ENCODE measurements at regions not wholly inside any gene's neighbourhood (a gene's known extent, or its start where the extent isn't known, plus 50 kb on each side); places are given as distances from the start of the nearest gene placed in this dataset.

GRCh38 chr2:107592280-107592624, 234.4 kb upstream of the RGPD4 start:
- Histone ChIP-seq H3K27ac (ENCODE audit: low read depth in 2 of 2, low read length in 1 of 2) (peak overlapping the region in 1 of 2 experiments; percentile 26; a peak in 3 of 4 replicates), H3K9ac (no peak overlapping the region), H3K4me2 (no peak overlapping the region), H3K4me1 (ENCODE audit: control insufficient read depth in 1 of 2, insufficient read depth in 2 of 2, low read depth in 1 of 2, low read length in 1 of 2) (peaks cover 21 to 24% of the 10 kb centered on the region in 2 experiments), H3K9me2 (no peaks in the 10 kb centered on the region), H4K20me1 (ENCODE audit: insufficient read depth) (no peaks in the 10 kb centered on the region), H2AFZ (ENCODE audit: low read depth) (peak overlapping the region; percentile 50), H3K79me2 (ENCODE audit: insufficient read depth) (no peaks in the 10 kb centered on the region), H3K36me3 (replicated peaks in 1 of 2; ENCODE audit: control insufficient read depth in 1 of 2, insufficient read depth in 2 of 2, low read length in 1 of 2) (no peaks in the 10 kb centered on the region), H3K27me3 (ENCODE audit: insufficient read depth) (no peaks in the 10 kb centered on the region), H3F3A (replicated peaks; ENCODE audit: insufficient read depth) (peaks cover 12% of the 10 kb centered on the region), H3K4me3 (ENCODE audit: low read depth in 2 of 2, low read length in 1 of 2) (no peak overlapping the region), H3K9me3 (no peaks in the 10 kb centered on the region)
- CTCF ChIA-PET, result no interaction called here
- TF ChIP-seq TAF1 (IDR thresholded peaks at IDR 0.05; ENCODE audit: borderline replicate concordance, low read depth, low read length) (no peak), ZBTB33 (IDR thresholded peaks at IDR 0.05; ENCODE audit: borderline replicate concordance, low read depth) (no peak)
- DNase-seq, result no peak
- WGBS (ENCODE audit: low lambda C conversion rate), result 76% methylated on average over 4 of the region's 4 CpGs
- POLR2A ChIA-PET, result no interaction called here

GRCh38 chr2:107595285-107595684, 231.4 kb upstream of the RGPD4 start:
- no peak for DNase-seq
- H3K4me3 ChIP-seq (ENCODE audit: low read depth in 2 of 2, low read length in 1 of 2), result no peak overlapping the region
- 95% methylated on average over 5 of the region's 5 CpGs for WGBS (ENCODE audit: low lambda C conversion rate)
- H3K27me3 ChIP-seq (ENCODE audit: insufficient read depth), result no peaks in the 10 kb centered on the region
- POLR2A ChIA-PET, result no interaction called here
- no peaks in the 10 kb centered on the region for H3K36me3 ChIP-seq (replicated peaks in 1 of 2; ENCODE audit: control insufficient read depth in 1 of 2, insufficient read depth in 2 of 2, low read length in 1 of 2)
- H3F3A ChIP-seq (replicated peaks; ENCODE audit: insufficient read depth), result peaks cover 12% of the 10 kb centered on the region
- H3K9me3 ChIP-seq, result no peaks in the 10 kb centered on the region
- TF ChIP-seq ELF1 (IDR thresholded peaks at IDR 0.05), result no peak
- TF ChIP-seq TAF1 (IDR thresholded peaks at IDR 0.05; ENCODE audit: borderline replicate concordance, low read depth, low read length), result no peak
- no peak for TF ChIP-seq CTCF (IDR thresholded peaks at IDR 0.05)
- TF ChIP-seq RFX5 (IDR thresholded peaks at IDR 0.05; ENCODE audit: low read length), result no peak
- CTCF ChIA-PET, result no interaction called here
- H2AFZ ChIP-seq (ENCODE audit: low read depth), result peak overlapping the region; percentile 37; the same call in 1 of the 2 replicates
- H4K20me1 ChIP-seq (ENCODE audit: insufficient read depth), result no peaks in the 10 kb centered on the region
- H3K27ac ChIP-seq (ENCODE audit: low read depth in 2 of 2, low read length in 1 of 2), result peak overlapping the region in 1 of 2 experiments; percentile 42; a peak in 2 of 4 replicates
- no peaks in the 10 kb centered on the region for H3K79me2 ChIP-seq (ENCODE audit: insufficient read depth)
- H3K4me2 ChIP-seq, result peak overlapping the region; percentile 57
- H3K9me2 ChIP-seq, result no peaks in the 10 kb centered on the region
- H3K9ac ChIP-seq, result no peak overlapping the region
- peaks cover 14 to 20% of the 10 kb centered on the region in 2 experiments; a peak in 3 of 4 replicates for H3K4me1 ChIP-seq (ENCODE audit: control insufficient read depth in 1 of 2, insufficient read depth in 2 of 2, low read depth in 1 of 2, low read length in 1 of 2)

- Histone ChIP-seq H3K4me2 (peak overlapping the region; percentile 57), H3F3A (replicated peaks; ENCODE audit: insufficient read depth) (peaks cover 12% of the 10 kb centered on the region), H3K4me3 (ENCODE audit: low read depth in 2 of 2, low read length in 1 of 2) (no peak overlapping the region), H3K79me2 (ENCODE audit: insufficient read depth) (no peaks in the 10 kb centered on the region), H4K20me1 (ENCODE audit: insufficient read depth) (no peaks in the 10 kb centered on the region), H2AFZ (ENCODE audit: low read depth) (peak overlapping the region; percentile 37), H3K4me1 (ENCODE audit: control insufficient read depth in 1 of 2, insufficient read depth in 2 of 2, low read depth in 1 of 2, low read length in 1 of 2) (peaks cover 12 to 16% of the 10 kb centered on the region in 2 experiments; a peak in 3 of 4 replicates), H3K9me2 (no peaks in the 10 kb centered on the region), H3K27ac (ENCODE audit: low read depth in 2 of 2, low read length in 1 of 2) (peak overlapping the region in 1 of 2 experiments; percentile 42; a peak in 3 of 4 replicates), H3K9ac (no peak overlapping the region), H3K9me3 (no peaks in the 10 kb centered on the region), H3K36me3 (replicated peaks in 1 of 2; ENCODE audit: control insufficient read depth in 1 of 2, insufficient read depth in 2 of 2, low read length in 1 of 2) (no peaks in the 10 kb centered on the region), H3K27me3 (ENCODE audit: insufficient read depth) (no peaks in the 10 kb centered on the region)
- ChIA-PET CTCF (no interaction called here), POLR2A (no interaction called here)
- WGBS (ENCODE audit: low lambda C conversion rate), result 20% methylated on average over 4 of the region's 4 CpGs
- DNase-seq, result no peak
- TF ChIP-seq MEF2A (IDR thresholded peaks at IDR 0.05; ENCODE audit: borderline replicate concordance, low read depth) (peak; percentile 74; the same call in 1 of the 2 replicates), USF1 (IDR thresholded peaks at IDR 0.05; ENCODE audit: borderline replicate concordance, low read depth) (no peak), TCF12 (IDR thresholded peaks at IDR 0.05) (peak; percentile 68), EP300 (IDR thresholded peaks at IDR 0.05; ENCODE audit: borderline replicate concordance in 1 of 2, low read depth in 1 of 2, low read length in 1 of 2) (no peak; a peak in 1 of 4 replicates), NFIC (IDR thresholded peaks at IDR 0.05; ENCODE audit: borderline replicate concordance) (no peak), PBX3 (IDR thresholded peaks at IDR 0.05) (peak; percentile 75), FOSL2 (IDR thresholded peaks at IDR 0.05; ENCODE audit: borderline replicate concordance, low read depth) (peak; percentile 44; the same call in 1 of the 2 replicates), JUND (IDR thresholded peaks at IDR 0.05) (peak; percentile 46)
Measured at GRCh38 chr2:107595749-107596148, 230.9 kb upstream of the RGPD4 start.

Data from SK-N-SH (cell line).